GM23338 (cell line): ENCODE measurements at regions not wholly inside any gene's neighbourhood (a gene's known extent, or its start where the extent isn't known, plus 50 kb on each side); places are given as distances from the start of the nearest gene placed in this dataset.
A peak's percentile ranks its signal among the peaks of the same experiment; 100 is the strongest.

Experiments
- ATAC-seq: fragments of 200-7000 bp; cut with Tn5 transposase; 3 replicates; pipeline ENCODE4 v1.9.1; 2020
- DNase-seq: peaks from one replicate; pipeline ENCODE4 v3.0.0-alpha.2; 2015; ENCODE audit warnings: low spot score
- H2AFZ ChIP-seq: fragments of 200-600 bp; sonication (generic); 2 replicates; pipeline ENCODE4 v1.8.0; 2016; ENCODE audit warnings: antibody characterized with exemption, mild to moderate bottlenecking, moderate library complexity
- H3F3A ChIP-seq: fragments of 200-600 bp; sonication (generic); replicated peaks from 2 replicates; pipeline ENCODE4 v1.8.0; 2017; ENCODE audit warnings: antibody characterized with exemption, mixed run types, low read depth
- H3K27ac ChIP-seq: fragments of 200-600 bp; sonication (generic); 2 replicates; pipeline ENCODE4 v1.6.1; 2016; ENCODE audit warnings: low read depth
- H3K27me3 ChIP-seq: fragments of 200-600 bp; sonication (generic); 2 replicates; pipeline ENCODE4 v1.8.0; 2016; ENCODE audit warnings: mild to moderate bottlenecking, mixed run types, moderate library complexity; ENCODE audit not compliant: insufficient read depth
- H3K36me3 ChIP-seq: fragments of 200-600 bp; sonication (generic); 2 replicates; pipeline ENCODE4 v1.8.0; 2016; ENCODE audit warnings: mild to moderate bottlenecking; ENCODE audit not compliant: insufficient read depth
- H3K4me1 ChIP-seq: fragments of 200-600 bp; sonication (generic); 2 replicates; pipeline ENCODE4 v1.8.0; 2016; ENCODE audit warnings: mild to moderate bottlenecking, moderate library complexity; ENCODE audit not compliant: insufficient read depth
- H3K4me2 ChIP-seq: fragments of 200-600 bp; sonication (generic); 2 replicates; pipeline ENCODE4 v1.7.1; 2017; ENCODE audit warnings: mixed run types
- H3K4me3 ChIP-seq: fragments of 200-600 bp; sonication (generic); 2 replicates; pipeline ENCODE4 v1.6.1; 2016; ENCODE audit warnings: mixed run types
- H3K79me2 ChIP-seq: fragments of 200-600 bp; sonication (generic); replicated peaks from 2 replicates; pipeline ENCODE4 v1.8.0; 2017; ENCODE audit warnings: mild to moderate bottlenecking; ENCODE audit not compliant: insufficient read depth
- H3K9me2 ChIP-seq: fragments of 200-600 bp; sonication (generic); 2 replicates; pipeline ENCODE4 v1.8.0; 2017; ENCODE audit not compliant: insufficient read depth
- H4K20me1 ChIP-seq: fragments of 200-600 bp; sonication (generic); replicated peaks from 2 replicates; pipeline ENCODE4 v1.8.0; 2017; ENCODE audit warnings: mild to moderate bottlenecking; ENCODE audit not compliant: insufficient read depth
- H3K27ac Mint-ChIP-seq: 2 replicates; pipeline ENCODE4 v1.8.0; 2020; ENCODE audit warnings: inconsistent platforms, mild to moderate bottlenecking, moderate library complexity, mixed read lengths
- H3K27me3 Mint-ChIP-seq: 3 replicates; pipeline ENCODE4 v1.8.0; 2022; ENCODE audit warnings: low read depth, mild to moderate bottlenecking, moderate library complexity, mixed read lengths, inconsistent platforms; ENCODE audit not compliant: insufficient read depth, poor library complexity
- H3K36me3 Mint-ChIP-seq: 3 replicates; pipeline ENCODE4 v1.8.0; 2021; ENCODE audit warnings: low read depth, mild to moderate bottlenecking, inconsistent platforms, moderate library complexity, mixed read lengths
- H3K4me1 Mint-ChIP-seq: 3 replicates; pipeline ENCODE4 v1.8.0; 2020; ENCODE audit warnings: mild to moderate bottlenecking, inconsistent platforms, mixed read lengths
- H3K4me3 Mint-ChIP-seq: 3 replicates; pipeline ENCODE4 v1.8.0; 2021; ENCODE audit warnings: moderate library complexity, mild to moderate bottlenecking, inconsistent platforms, mixed read lengths
- H3K9me3 Mint-ChIP-seq: 3 replicates; pipeline ENCODE4 v1.8.0; 2020; ENCODE audit warnings: moderate library complexity, mild to moderate bottlenecking, inconsistent platforms, mixed read lengths
- CREB1 ChIP-seq: fragments of 250-450 bp; sonication (Bioruptor Pico); IDR thresholded peaks from 2 replicates; pipeline ENCODE4 v1.5.0; 2020; ENCODE audit warnings: low read depth, mild to moderate bottlenecking, moderate library complexity
- EZH2phosphoT487 ChIP-seq: fragments of 200-600 bp; sonication (generic); IDR thresholded peaks from one replicate; pipeline ENCODE4 v1.8.1; 2018; ENCODE audit warnings: antibody characterized with exemption; ENCODE audit not compliant: unreplicated experiment
- JUNB ChIP-seq: IDR thresholded peaks from one replicate; pipeline ENCODE4 v1.6.1; 2016; ENCODE audit warnings: antibody characterized with exemption; ENCODE audit not compliant: unreplicated experiment
- NANOG ChIP-seq: IDR thresholded peaks from 2 replicates; pipeline ENCODE4 v1.6.1; 2016; ENCODE audit warnings: antibody characterized with exemption, borderline replicate concordance
- POLR2AphosphoS5 ChIP-seq: IDR thresholded peaks from 2 replicates; pipeline ENCODE4 v1.6.1; 2016; ENCODE audit warnings: antibody characterized with exemption, low read depth
- STAT1 ChIP-seq: IDR thresholded peaks from one replicate; pipeline ENCODE4 v1.6.1; 2016; ENCODE audit warnings: antibody characterized with exemption; ENCODE audit not compliant: unreplicated experiment
- TF ChIP-seq, protein P1 (sequence below), 2 experiments: fragments of 200-600 bp in 1 of 2; sonication (generic) in 1 of 2; conservative IDR thresholded peaks; 2 replicates each; pipeline versions ENCODE4 v1.5.1 to v1.6.1; 2016 to 2017; ENCODE audit warnings: antibody characterized with exemption in 2 of 2, low read depth in 2 of 2, mild to moderate bottlenecking in 2 of 2, moderate library complexity in 1 of 2
- TF ChIP-seq, protein P2 (sequence below): IDR thresholded peaks from one replicate; pipeline ENCODE4 v1.6.1; 2018; ENCODE audit warnings: antibody characterized with exemption; ENCODE audit not compliant: unreplicated experiment

DNA sequence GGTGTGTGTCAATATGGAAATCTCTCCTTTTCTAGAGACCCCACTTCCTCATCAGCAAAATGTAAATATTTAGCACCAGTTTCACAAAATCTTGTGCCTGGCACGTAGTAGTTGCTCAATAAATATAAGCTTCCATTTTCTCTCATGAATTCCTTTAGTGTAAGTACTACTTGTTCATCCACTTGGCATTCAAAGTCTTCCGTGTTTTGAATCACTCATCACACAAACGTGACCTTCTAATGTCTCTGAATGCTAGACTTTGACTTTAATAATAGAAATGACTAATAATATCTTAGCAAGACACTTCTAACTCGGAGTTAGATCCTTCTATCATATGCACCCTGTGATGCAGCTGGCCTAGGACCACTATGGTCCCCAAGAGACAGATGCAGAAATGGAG, 168.7 kb upstream of the ZNF32 start (continued):
- TF ChIP-seq, protein P1, sequence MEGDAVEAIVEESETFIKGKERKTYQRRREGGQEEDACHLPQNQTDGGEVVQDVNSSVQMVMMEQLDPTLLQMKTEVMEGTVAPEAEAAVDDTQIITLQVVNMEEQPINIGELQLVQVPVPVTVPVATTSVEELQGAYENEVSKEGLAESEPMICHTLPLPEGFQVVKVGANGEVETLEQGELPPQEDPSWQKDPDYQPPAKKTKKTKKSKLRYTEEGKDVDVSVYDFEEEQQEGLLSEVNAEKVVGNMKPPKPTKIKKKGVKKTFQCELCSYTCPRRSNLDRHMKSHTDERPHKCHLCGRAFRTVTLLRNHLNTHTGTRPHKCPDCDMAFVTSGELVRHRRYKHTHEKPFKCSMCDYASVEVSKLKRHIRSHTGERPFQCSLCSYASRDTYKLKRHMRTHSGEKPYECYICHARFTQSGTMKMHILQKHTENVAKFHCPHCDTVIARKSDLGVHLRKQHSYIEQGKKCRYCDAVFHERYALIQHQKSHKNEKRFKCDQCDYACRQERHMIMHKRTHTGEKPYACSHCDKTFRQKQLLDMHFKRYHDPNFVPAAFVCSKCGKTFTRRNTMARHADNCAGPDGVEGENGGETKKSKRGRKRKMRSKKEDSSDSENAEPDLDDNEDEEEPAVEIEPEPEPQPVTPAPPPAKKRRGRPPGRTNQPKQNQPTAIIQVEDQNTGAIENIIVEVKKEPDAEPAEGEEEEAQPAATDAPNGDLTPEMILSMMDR (conservative IDR thresholded peaks at IDR 0.05; ENCODE audit: low read depth in 2 of 2): no peak
- TF ChIP-seq NANOG (no peak), STAT1 (no peak), POLR2AphosphoS5 (no peak), JUNB (no peak), EZH2phosphoT487 (no peak), CREB1 (CRISPR knock-in tag) (no peak)
- TF ChIP-seq, protein P2, sequence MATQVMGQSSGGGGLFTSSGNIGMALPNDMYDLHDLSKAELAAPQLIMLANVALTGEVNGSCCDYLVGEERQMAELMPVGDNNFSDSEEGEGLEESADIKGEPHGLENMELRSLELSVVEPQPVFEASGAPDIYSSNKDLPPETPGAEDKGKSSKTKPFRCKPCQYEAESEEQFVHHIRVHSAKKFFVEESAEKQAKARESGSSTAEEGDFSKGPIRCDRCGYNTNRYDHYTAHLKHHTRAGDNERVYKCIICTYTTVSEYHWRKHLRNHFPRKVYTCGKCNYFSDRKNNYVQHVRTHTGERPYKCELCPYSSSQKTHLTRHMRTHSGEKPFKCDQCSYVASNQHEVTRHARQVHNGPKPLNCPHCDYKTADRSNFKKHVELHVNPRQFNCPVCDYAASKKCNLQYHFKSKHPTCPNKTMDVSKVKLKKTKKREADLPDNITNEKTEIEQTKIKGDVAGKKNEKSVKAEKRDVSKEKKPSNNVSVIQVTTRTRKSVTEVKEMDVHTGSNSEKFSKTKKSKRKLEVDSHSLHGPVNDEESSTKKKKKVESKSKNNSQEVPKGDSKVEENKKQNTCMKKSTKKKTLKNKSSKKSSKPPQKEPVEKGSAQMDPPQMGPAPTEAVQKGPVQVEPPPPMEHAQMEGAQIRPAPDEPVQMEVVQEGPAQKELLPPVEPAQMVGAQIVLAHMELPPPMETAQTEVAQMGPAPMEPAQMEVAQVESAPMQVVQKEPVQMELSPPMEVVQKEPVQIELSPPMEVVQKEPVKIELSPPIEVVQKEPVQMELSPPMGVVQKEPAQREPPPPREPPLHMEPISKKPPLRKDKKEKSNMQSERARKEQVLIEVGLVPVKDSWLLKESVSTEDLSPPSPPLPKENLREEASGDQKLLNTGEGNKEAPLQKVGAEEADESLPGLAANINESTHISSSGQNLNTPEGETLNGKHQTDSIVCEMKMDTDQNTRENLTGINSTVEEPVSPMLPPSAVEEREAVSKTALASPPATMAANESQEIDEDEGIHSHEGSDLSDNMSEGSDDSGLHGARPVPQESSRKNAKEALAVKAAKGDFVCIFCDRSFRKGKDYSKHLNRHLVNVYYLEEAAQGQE: no peak

DNA sequence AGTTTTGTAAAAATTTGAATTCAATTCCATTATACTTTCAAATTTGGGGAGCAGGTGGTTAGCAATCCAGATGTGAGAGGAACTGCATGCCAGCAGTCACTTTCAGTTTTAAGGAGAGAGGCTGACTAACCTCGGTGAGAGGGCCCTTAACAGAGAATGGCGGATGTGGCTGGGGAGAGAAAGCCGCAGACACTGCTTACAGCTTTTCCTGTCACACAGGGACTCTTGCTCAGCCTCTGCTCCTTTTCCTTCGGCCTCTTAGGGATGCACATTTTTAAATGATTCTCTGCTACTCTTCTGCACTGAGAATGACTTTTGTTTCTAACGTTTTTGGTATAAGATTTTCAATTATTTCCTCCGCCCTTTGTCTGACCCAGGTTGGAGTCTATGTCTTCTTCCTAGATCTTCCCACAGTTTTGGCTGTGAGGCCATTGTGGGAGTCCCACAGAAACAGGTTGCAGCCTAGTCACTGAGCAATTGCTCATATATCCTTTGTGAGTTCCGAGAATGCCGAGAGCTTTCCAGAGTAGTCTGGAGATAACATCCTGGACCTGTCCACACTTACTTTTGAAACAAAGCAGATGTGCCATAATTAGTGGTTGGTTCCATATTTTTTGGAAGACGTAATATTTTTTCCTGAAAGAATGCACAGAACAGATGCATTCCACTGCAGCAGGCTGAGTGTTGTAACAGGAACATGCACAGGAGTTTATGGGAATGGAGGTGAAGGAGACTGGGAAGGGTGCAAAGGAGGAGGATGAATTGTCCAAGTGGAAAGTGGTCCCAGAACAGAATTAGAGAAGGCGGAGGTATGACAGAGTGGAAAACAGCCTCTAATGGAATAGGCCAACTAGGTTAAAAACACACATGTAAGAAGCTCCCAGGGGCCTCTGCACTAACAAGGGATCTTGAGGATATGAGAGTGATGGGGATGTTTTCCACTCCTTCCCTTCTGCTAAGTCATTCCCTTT, 168.0 kb upstream of the ZNF32 start:
- Mint-ChIP-seq H3K9me3 (no peaks in the 10 kb centered on the region), H3K36me3 (no peaks in the 10 kb centered on the region), H3K27ac (peak overlapping the region; percentile 25; the same call in 1 of the 2 replicates), H3K27me3 (peaks cover 2% of the 10 kb centered on the region), H3K4me3 (no peak overlapping the region), H3K4me1 (no peaks in the 10 kb centered on the region; the same call in 2 of the 3 replicates)
- no peaks in the 10 kb centered on the region for H4K20me1 ChIP-seq
- no peaks in the 10 kb centered on the region for H3K27me3 ChIP-seq
- no peaks in the 10 kb centered on the region for H3K4me1 ChIP-seq
- H2AFZ ChIP-seq: peak overlapping the region; percentile 80
- TF ChIP-seq, protein P2: no peak
- TF ChIP-seq CREB1 (CRISPR knock-in tag): no peak
- TF ChIP-seq, protein P1 (conservative IDR thresholded peaks at IDR 0.05; ENCODE audit: low read depth in 2 of 2): no peak
- H3K9me2 ChIP-seq: no peaks in the 10 kb centered on the region
- no peak overlapping the region for H3K4me3 ChIP-seq
- no peaks in the 10 kb centered on the region for H3K79me2 ChIP-seq
- DNase-seq: no peak
- no peaks in the 10 kb centered on the region for H3F3A ChIP-seq
- ATAC-seq: no peak
- H3K4me2 ChIP-seq: no peak overlapping the region
- no peak overlapping the region for H3K27ac ChIP-seq
- no peaks in the 10 kb centered on the region for H3K36me3 ChIP-seq
